Right renal pelvis (tissue), 4 donors: ENCODE measurements at regions not wholly inside any gene's neighbourhood (a gene's known extent, or its start where the extent isn't known, plus 50 kb on each side); places are given as distances from the start of the nearest gene placed in this dataset.

Experiments used
- DNase-seq, 4 donors: peaks; one replicate each; pipeline ENCODE4 v3.0.0-alpha.2; 2013; ENCODE audit warnings: low read depth in 4 of 4, low spot score in 3 of 4, missing footprints in 1 of 4

GRCh38 chr14:66092206-66092605 lies 394.0 kb upstream of the CCDC196 start:
- no peak for DNase-seq

- DNase-seq, result no peak
Measured at GRCh38 chr14:66092748-66093147, 393.4 kb upstream of the CCDC196 start.

DNA sequence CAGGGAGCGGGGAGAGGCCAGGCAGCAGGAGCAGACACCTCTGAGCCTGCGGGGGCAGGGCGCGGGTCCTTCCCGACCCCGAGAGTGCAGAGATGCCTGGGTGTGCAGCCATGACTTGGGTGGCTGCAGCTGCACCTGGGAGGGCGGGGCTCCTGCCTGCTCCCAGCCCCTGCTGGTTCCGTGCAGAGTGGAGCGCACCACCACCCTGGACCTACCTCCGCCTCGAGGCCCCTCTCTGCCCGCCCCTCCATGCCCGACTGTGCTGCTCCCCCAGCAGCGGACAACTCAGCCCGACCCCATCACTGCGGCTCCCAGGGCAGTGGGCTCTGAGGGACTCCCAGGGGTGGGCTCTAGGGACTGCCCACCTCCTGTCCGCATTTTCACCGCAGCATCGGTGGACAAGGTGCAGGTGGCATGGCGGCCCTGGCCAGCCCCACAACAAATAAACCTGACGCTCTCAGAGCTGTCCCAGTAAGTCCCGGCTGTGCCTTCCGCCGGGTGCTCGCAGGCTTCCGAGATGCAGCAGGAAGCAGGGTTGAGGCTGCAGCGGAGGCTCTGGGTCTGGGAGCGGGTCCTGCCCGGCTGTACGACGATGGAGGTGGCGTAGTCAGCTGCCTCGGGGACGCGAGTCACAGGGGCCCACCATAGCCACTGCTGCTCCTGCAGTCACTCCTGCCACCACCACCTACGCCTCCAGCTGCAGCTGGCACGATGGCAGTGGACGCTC lies 392.0 kb upstream of the CCDC196 start:
- no peak for DNase-seq

DNA sequence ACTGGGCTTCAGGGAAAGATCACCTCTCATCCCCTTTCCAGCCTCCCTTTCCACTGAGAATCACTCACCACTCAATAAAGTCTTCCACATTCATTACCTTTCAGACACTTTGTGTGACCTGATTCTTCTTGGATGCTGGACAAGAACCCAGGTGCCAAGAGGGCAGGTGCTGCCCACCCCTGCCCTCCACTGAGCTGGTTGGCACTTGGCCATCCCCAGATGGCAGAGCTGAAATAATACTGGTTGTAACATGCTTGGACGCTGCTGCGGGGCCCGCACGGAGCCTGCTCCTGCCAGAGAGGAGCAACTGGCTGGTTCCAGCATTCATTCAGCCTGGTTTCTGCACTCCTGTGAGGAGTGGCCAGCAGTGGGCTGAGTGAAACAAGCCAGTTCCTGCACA lies 386.7 kb upstream of the CCDC196 start:
- DNase-seq, result no peak

DNA sequence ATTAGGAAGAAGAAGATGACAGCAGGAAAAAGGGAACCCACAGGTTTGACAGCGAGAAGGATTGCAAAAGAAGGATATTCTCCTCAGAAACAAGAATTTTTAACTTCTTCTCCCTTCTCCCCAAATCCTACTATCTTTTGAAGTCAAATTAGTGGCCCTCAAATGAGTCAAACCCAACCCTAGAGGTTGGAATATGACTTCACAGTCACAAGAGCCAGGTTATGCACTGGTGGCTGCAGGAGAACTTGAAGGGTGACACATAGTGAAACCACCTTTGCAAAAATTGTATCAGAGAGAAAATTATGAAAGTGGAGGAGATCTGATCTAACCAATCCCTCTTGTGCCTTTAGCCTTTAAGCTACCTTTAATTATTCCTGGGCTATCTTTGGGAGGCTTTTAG lies 386.2 kb upstream of the CCDC196 start:
- DNase-seq, result no peak

DNA sequence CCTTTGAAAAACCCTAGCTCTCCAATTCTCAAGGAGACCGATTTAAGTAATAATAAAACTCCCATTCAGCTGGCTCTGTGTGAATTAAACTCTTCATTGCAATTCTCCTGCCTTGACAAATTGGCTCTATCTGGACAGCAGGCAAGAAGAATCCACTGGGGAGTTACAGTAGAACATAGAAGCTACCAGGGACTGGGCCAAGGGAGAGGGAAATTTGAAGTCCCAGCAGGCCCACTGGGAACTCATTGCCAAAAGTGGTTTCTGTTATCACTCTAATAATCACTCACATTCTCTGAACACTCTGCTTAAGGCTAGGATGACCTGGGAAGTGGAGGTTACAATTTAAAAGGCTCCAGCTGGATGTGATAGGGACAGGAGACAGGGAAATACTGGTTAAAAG lies 384.5 kb upstream of the CCDC196 start:
- no peak for DNase-seq

DNA sequence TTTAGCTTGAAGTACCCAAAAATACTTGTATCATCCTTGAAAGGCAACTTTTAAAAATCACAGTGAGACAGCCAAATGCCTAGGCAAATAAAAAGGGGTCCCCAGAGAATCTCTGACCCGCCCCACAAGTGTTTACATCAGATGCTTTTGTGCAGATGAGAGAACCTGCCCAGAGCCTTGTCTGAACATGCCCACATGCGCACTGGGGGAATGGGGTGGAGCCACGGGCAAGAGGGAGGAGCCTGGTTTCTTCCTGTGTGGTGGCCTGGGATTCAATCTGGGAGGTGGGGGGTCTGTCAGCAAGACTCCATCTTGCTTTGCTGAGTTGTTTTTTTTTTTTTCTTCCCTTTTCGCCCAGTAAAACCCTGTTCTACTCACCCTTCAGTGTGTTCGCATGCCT lies 381.7 kb upstream of the CCDC196 start:
- no peak for DNase-seq

GRCh38 chr14:66105815-66106214 lies 380.4 kb upstream of the CCDC196 start:
- no peak for DNase-seq

- no peak for DNase-seq
Measured at GRCh38 chr14:66109426-66109825, 376.7 kb upstream of the CCDC196 start.

GRCh38 chr14:66111891-66112290 lies 374.3 kb upstream of the CCDC196 start:
- DNase-seq, result no peak

DNA sequence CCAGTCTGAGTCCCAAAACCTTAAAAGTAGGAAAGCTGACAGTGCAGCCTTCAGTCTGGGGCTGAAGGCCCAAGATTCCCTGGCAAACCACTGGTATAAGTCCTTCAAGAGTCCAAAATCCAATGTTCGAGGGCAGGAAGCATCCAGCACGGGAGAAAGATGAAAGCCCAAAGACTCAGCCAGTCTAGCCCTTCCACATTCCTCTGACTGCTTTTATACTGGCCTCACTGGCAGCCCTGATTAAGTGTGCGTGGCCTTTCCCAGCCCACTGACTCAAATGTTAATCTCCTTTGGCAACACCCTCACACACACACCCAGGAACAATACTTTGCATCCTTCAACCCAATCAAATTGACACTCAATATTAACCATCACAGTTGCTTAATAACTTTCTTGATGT lies 372.1 kb upstream of the CCDC196 start:
- DNase-seq, result no peak

DNA sequence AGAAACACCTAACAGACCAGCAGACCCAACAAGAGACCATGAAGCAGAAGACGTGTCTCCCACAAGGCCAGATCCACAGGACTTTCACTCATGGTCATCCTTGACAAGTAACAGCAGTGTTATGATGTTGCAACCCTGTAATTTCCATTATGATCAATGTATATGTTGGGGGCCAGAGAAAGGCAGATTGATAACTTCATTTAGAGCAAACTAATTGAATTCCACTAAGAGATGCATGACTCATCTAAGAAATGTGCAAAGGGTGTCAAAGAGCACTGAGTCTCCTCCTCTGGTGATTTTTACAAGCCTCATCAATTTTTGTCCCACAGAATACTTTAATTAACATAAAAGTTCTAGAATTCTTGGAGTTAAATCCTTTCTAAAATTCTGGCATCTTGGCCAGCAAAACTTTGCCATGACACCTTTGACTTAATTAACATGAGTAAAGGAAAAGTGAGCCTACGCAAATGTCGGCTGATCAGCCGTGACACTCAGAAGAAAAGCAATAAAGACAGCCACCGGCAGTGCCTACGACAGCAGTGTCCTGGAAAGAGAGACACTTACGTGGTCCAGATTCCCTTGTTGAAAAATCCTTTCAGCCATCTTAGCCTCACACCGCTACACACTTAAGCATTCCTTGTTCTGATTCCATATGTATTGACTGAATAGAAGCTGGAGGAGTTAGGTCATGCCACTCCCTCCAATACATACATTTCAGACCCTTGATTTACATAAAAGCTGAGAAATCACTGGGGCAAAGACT lies 370.2 kb upstream of the CCDC196 start:
- DNase-seq, result no peak

- no peak for DNase-seq
Measured at GRCh38 chr14:66116732-66117131, 369.4 kb upstream of the CCDC196 start.

- no peak for DNase-seq
Measured at GRCh38 chr14:66117600-66117999, 368.6 kb upstream of the CCDC196 start.

- DNase-seq, result no peak
Measured at GRCh38 chr14:66119606-66120231, 366.5 kb upstream of the CCDC196 start.

GRCh38 chr14:66120402-66120801 lies 365.8 kb upstream of the CCDC196 start:
- no peak for DNase-seq

DNA sequence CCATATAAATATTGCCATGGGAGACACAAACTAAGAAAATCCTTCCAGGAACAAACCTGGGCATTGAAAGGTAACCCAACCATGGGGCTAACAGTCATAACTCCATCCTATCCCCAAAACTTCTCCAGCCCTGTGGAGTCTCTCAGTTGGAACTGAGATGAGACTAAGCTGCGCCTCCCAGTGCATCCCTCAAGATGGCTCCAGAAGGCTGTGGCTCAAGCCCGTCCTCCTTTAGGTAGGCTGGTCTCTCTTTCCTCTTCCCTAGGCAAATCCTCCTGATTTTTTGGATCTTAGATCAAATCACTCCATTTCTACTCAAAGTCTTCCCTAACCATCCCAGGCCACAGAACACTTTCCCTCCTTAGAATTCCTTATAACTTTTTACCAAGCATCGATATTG lies 364.3 kb upstream of the CCDC196 start:
- DNase-seq, result no peak

GRCh38 chr14:66129224-66129623 lies 356.9 kb upstream of the CCDC196 start:
- no peak for DNase-seq

DNA sequence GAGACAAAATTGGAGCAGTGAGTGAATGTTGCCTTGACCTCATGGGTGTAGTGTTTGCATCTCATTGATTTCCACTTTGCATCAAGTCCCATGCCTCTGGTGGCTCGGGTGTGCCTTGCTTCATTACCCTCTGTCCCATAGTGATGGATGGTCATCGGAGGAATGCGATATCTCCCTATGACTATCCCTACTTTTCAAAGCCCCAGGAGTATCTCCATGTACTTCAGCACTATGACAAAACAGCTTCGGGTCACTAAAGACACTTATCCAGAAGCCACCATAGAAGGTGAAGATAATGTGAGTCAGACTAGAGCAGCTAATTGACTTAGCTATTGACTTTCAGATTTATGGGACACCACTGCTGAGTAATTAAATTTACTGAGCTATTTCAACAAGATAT lies 355.1 kb upstream of the CCDC196 start:
- no peak for DNase-seq

DNA sequence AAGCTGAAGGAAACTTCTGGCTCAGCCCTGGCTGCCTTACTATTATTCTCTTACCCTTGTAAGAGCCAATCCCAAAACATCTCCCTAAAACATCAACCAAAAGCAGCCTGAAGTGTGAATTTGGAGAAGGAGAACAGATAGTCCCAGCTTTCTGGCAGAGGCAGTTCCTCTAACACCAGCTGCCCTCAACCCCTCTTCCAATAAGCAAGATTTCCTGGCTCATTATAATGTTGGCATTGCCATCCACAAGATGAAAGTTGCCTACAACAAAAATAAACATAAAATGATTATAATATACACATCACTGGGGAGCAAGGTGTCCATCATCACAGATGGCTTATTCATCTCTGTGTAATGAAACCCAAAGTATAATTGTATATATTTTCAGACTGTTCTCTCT lies 352.5 kb upstream of the CCDC196 start:
- no peak for DNase-seq

- DNase-seq, result no peak
Measured at GRCh38 chr14:66135831-66136230, 350.3 kb upstream of the CCDC196 start.

DNA sequence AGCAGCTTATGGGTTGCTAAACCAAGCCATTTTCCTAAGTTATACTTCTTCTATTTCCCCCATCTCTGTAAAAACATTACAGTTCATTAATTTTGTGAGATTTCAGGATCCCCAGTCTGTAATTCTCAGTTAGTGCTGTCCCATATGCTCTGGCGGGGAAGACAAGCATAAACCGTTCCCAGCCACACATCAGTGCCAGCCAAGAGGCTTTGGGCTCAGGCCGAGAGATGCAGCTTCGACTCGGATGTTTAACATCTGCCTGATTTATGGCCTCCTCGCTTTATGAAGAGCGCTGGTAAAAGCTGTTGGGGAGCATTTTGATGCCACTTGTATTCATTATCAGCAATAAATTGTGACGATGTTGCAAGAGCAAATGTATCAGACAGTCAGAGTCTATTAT lies 349.1 kb upstream of the CCDC196 start:
- DNase-seq, result no peak
